GM12873 (cell line): ENCODE measurements at regions not wholly inside any gene's neighbourhood (a gene's known extent, or its start where the extent isn't known, plus 50 kb on each side); places are given as distances from the start of the nearest gene placed in this dataset.
A peak's percentile ranks its signal among the peaks of the same experiment; 100 is the strongest.

ENCODE experiments used
- CTCF ChIP-seq: IDR thresholded peaks from 2 replicates; pipeline ENCODE4 v1.5.1; 2012; ENCODE audit warnings: low read depth, mild to moderate bottlenecking, moderate library complexity, low read length, control low read depth; ENCODE audit not compliant: insufficient read depth; ENCODE audit errors: missing control alignments

- no peak for TF ChIP-seq CTCF
These were observed 375.0 kb downstream of the KCNJ2 start for GRCh38 chr17:70544317-70544716.

GRCh38 chr17:70552230-70552981 lies 383.1 kb downstream of the KCNJ2 start:
- TF ChIP-seq CTCF: peak; percentile 34

- TF ChIP-seq CTCF: no peak
These were observed 383.6 kb downstream of the KCNJ2 start for GRCh38 chr17:70552982-70553334.

- TF ChIP-seq CTCF: no peak
These were observed 386.4 kb downstream of the KCNJ2 start for GRCh38 chr17:70555723-70556122.

- TF ChIP-seq CTCF: no peak
These were observed 389.5 kb downstream of the KCNJ2 start for GRCh38 chr17:70558821-70559220.

GRCh38 chr17:70560471-70560870 lies 391.1 kb downstream of the KCNJ2 start:
- no peak for TF ChIP-seq CTCF

GRCh38 chr17:70562137-70562536 lies 392.8 kb downstream of the KCNJ2 start:
- no peak for TF ChIP-seq CTCF
